ENCODE measurements at regions not wholly inside any gene's neighbourhood (a gene's known extent, or its start where the extent isn't known, plus 50 kb on each side); places are given as distances from the start of the nearest gene placed in this dataset.

DNA sequence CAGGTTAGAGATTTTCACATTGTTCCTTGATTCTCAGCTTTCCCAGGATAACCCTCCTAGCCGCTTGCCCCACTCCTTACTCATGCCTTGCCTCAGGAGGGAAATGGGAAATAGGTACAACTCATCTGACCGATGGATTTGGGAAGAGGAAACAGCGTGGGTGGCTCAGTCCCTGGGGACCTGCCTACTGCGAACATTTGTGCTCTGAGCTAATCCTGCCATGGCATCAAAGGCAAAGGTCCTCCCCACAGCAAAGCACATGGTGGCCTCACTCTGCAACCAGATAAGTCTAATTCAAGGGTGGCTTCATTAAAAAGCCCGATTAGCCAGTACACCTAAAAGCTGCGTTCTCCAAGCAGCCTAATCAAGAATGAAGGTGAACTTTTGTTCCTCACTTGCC, 82.4 kb upstream of the ADRA1B start (continued):
- no peak for TF ChIP-seq JUN (IDR thresholded peaks at IDR 0.05; ENCODE audit: borderline replicate concordance, low read depth, low read length)
- TF ChIP-seq JUN (CRISPR knock-in tag; IDR thresholded peaks at IDR 0.05; ENCODE audit: borderline replicate concordance) = no peak
- no peak for TF ChIP-seq NFXL1 (CRISPR knock-in tag; IDR thresholded peaks at IDR 0.05)
- TF ChIP-seq, protein P1, sequence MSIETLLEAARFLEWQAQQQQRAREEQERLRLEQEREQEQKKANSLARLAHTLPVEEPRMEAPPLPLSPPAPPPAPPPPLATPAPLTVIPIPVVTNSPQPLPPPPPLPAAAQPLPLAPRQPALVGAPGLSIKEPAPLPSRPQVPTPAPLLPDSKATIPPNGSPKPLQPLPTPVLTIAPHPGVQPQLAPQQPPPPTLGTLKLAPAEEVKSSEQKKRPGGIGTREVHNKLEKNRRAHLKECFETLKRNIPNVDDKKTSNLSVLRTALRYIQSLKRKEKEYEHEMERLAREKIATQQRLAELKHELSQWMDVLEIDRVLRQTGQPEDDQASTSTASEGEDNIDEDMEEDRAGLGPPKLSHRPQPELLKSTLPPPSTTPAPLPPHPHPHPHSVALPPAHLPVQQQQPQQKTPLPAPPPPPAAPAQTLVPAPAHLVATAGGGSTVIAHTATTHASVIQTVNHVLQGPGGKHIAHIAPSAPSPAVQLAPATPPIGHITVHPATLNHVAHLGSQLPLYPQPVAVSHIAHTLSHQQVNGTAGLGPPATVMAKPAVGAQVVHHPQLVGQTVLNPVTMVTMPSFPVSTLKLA (conservative IDR thresholded peaks at IDR 0.05) = no peak
- TF ChIP-seq MYC (IDR thresholded peaks at IDR 0.05; ENCODE audit: low read depth, low read length) = no peak
- no peak for TF ChIP-seq MYC (CRISPR knock-in tag; IDR thresholded peaks at IDR 0.05; ENCODE audit: borderline replicate concordance, low read depth)
- no peak for TF ChIP-seq SMARCA4 (IDR thresholded peaks at IDR 0.05)
- TF ChIP-seq ZBTB8A (IDR thresholded peaks at IDR 0.05; ENCODE audit: partially characterized antibody) = no peak
- no peak for TF ChIP-seq KDM2B (CRISPR knock-in tag; IDR thresholded peaks at IDR 0.05)

DNA sequence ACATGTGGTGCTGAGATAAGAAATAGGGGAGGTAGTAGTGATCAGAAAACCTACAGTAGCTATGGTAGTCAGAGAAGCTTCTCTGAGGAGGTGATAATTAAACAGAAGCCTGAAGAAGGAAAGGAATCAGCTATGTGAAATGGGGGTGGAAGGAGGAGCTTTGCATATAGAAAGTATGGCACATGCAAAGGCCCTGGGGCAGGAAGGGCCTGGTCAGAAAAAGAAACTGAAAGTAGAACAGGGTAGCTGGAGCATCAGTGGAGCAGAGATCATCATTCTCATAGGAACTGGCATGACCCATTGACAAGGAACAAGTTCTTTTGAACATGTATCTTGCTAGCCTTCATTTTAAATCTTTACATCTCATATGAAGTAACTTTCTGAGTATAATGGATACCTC, 80.7 kb upstream of the ADRA1B start:
- H3K4me2 ChIP-seq (ENCODE audit: insufficient read depth, low read length) = no peak overlapping the region
- no peaks in the 10 kb centered on the region for H3K79me2 ChIP-seq (ENCODE audit: control insufficient read depth, insufficient read depth, low read length)
- no peak overlapping the region for H3K4me3 ChIP-seq
- CTCF ChIA-PET (ENCODE audit: low intra/inter-chr PET ratio) = no interaction called here
- no peak for FAIRE-seq
- no peaks in the 10 kb centered on the region; the same call in 1 of the 2 replicates for H4K20me1 ChIP-seq (replicated peaks; ENCODE audit: control insufficient read depth, insufficient read depth, low read length)
- H3K9ac ChIP-seq (ENCODE audit: insufficient read depth in 1 of 2, low read depth in 2 of 2, low read length in 2 of 2) = no peak overlapping the region
- H3K9me3 ChIP-seq (replicated peaks; ENCODE audit: control insufficient read depth, insufficient read depth, low read depth, low read length) = no peaks in the 10 kb centered on the region
- H3K27ac ChIP-seq (ENCODE audit: extremely low read depth, low read depth, low read length) = no peak overlapping the region
- no peaks in the 10 kb centered on the region for H3K36me3 ChIP-seq (ENCODE audit: control insufficient read depth, insufficient read depth, low read length)
- H3K9me1 ChIP-seq (ENCODE audit: control insufficient read depth, insufficient read depth, low read length) = no peaks in the 10 kb centered on the region
- H3K4me1 ChIP-seq (replicated peaks in 1 of 2; ENCODE audit: control insufficient read depth in 2 of 2, insufficient read depth in 2 of 2, low read length in 2 of 2) = no peaks in the 10 kb centered on the region
- POLR2A ChIA-PET = no interaction called here
- no peak for TF ChIP-seq KAT2B (IDR thresholded peaks at IDR 0.05; ENCODE audit: low read depth, low read length)
- peak; percentile 28 for TF ChIP-seq RBM25 (IDR thresholded peaks at IDR 0.05; ENCODE audit: low read depth, low read length, severe bottlenecking)
- no peak for TF ChIP-seq CXXC5 (CRISPR knock-in tag; IDR thresholded peaks at IDR 0.05)
- TF ChIP-seq SMARCE1 (IDR thresholded peaks at IDR 0.05) = no peak
- TF ChIP-seq RBM22 (IDR thresholded peaks at IDR 0.05; ENCODE audit: low read depth, low read length, poor library complexity, severe bottlenecking) = no peak
- TF ChIP-seq POLR2AphosphoS2 (IDR thresholded peaks at IDR 0.05; ENCODE audit: low read length) = no peak
- no peak for ATAC-seq
- H2AFZ ChIP-seq (ENCODE audit: low read depth, low read length) = no peak overlapping the region
- intact Hi-C loops (cut with micrococcal nuclease) = no loop called here
- no peaks in the 10 kb centered on the region; a peak in 1 of 5 replicates for H3K27me3 ChIP-seq (ENCODE audit: control insufficient read depth in 2 of 2, insufficient read depth in 2 of 2, low read length in 2 of 2)
- BruUV-seq (replicated peaks) = no TSS peak
- in situ Hi-C loops (cut with MboI) = no loop called here
- DNase-seq (ENCODE audit: extremely low read depth in 1 of 4, low spot score in 3 of 4) = no peak
